GM21390 (cell line): ENCODE measurements at regions not wholly inside any gene's neighbourhood (a gene's known extent, or its start where the extent isn't known, plus 50 kb on each side); places are given as distances from the start of the nearest gene placed in this dataset.

Experiments used
- ATAC-seq: cut with Tn5 transposase; IDR thresholded peaks from one replicate; pipeline ENCODE4 v1.9.1; 2021; ENCODE audit not compliant: unreplicated experiment

DNA sequence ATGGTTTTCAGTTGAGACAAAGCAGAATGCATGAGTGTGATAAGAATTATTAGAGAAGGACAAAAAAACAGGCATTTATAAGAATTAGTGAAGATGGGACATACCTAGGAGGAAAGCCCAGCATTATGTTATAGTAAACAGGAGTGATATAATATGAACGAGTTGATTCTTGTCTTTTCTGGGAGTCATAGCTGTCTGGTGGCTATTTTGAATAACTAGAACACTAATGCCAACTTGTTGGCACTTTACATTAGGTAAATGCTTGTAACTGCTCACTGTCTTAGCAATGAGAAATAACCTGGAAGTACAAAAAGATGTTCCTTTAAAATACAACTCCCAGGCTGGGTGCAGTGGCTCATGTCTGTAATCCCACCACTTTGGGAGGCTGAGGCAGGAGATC lies 540.8 kb upstream of the SPHKAP start:
- ATAC-seq, result no peak

DNA sequence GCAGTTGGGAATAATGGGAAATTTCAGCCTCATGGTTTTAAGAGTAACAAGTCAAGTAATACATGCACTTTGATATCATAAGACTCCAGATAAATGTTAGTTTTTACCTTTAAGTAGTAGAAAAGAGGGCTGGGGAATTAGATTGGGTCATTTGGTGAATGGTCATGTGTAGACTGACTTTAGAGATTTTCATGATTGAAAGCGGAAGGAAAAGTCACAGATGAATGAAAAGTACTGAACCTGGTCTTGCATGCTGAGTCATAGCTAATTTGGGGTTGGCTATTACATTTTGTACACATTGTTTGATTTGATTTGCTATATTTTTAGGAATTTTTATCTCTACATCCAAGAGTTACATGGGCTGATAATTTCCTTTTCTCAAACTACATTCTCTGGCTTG lies 539.4 kb upstream of the SPHKAP start:
- ATAC-seq, result no peak

DNA sequence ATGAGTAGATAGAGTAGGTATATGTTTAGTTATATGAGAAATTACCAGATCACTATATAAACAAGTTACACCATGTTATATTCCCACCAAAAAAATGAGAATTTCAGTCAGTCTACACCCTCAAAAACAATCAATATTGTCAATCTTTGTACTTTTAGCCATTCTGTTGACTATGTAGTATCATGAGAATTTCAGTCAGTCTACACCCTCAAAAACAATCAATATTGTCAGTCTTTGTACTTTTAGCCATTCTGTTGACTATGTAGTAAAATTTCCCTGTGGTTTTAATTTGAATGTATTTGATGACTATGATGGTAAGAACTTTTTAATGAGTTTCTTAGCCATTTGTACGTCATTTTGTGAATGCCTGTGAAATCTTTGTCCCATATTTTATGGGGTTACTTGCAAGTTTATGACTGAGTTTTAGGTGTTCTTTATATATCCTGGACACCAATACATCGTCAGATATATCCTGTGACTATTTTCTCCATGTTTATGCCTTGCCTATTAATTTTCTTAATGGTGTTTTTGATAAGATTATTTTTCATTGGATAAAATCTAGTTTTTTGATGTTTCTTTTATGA lies 528.4 kb upstream of the SPHKAP start:
- ATAC-seq, result no peak

DNA sequence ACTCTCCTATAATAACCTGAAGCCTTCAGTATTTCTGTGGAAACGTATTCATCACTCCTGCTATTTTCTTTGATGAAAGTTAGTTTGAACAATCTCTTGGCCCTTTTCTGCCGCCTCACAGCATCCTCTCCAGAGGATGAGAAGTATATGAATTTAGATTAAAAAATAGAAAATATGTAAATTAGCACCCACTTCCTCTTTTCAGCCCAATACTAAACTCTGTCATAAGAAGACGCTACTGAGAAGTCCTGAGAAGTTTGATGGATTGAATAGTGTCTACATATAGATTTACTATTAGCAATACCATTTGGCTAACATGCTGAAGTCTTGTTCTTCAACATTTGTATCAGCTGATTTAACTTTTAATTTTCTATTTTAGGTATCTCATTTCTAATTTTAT lies 526.4 kb upstream of the SPHKAP start:
- ATAC-seq, result no peak

GRCh38 chr2:228705318-228705717 lies 523.8 kb upstream of the SPHKAP start:
- ATAC-seq, result no peak

DNA sequence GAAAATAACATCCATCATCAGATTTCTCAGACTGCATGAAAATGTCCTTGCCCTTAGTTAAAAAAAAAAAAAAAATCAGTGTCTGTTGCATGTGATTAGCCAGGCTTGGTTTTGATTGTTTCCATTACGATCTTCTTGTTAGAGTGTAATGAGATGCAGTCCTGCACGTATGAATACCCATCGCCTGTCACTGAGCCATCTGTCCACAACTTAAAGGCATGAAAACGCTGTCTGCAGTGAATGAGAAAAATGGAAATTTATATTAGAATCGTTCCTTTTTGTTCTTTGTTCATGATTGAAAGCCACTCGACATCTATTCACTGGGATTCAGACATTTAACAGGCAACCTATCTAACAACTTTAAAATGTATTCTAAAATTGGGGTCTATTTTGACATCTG lies 521.7 kb upstream of the SPHKAP start:
- no peak for ATAC-seq

GRCh38 chr2:228701506-228701905 lies 520.0 kb upstream of the SPHKAP start:
- no peak for ATAC-seq

DNA sequence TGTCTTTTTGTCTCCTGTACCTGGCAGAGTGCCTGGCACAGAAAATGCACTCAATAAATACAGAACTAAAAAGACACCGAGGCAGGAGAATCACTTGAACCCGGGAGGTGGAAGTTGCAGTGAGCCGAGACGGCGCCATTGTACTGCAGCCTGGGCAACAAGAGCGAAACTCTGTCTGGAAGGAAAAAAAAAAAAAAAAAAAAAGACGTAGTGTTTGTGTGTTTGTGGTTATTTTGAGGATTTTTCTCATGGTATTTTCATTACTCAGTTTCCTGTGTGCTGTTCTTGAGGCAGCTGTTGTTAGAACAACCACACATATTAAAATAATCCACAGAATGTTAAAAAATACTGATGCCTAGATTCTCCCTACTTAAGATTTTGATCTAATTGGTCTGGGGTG lies 519.2 kb upstream of the SPHKAP start:
- ATAC-seq, result no peak

GRCh38 chr2:228699888-228700287 lies 518.4 kb upstream of the SPHKAP start:
- ATAC-seq, result no peak

- no peak for ATAC-seq
Measured at GRCh38 chr2:228699400-228699799, 517.9 kb upstream of the SPHKAP start.

- ATAC-seq, result no peak
Measured at GRCh38 chr2:228698963-228699362, 517.5 kb upstream of the SPHKAP start.

- no peak for ATAC-seq
Measured at GRCh38 chr2:228697456-228697855, 516.0 kb upstream of the SPHKAP start.

GRCh38 chr2:228690681-228691080 lies 509.2 kb upstream of the SPHKAP start:
- no peak for ATAC-seq

DNA sequence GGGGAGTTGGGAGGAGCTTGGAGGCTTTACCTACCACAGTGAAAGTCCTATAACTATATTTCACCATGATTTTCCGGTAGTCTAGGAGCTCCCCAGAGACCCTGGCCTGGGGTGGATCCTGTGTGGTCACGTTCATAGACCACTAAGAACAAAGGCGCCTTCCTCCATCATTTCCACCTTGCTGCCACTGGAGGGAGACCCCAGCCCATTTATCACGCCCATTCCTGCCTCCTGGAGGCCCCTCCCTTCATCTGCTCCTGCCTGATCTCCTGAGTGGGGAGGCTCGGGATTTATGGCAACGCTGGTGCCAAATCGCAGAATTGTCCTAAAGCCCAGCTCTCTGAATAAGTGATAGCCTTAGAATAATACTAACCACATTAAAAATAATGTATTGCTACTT lies 507.6 kb upstream of the SPHKAP start:
- ATAC-seq, result no peak

DNA sequence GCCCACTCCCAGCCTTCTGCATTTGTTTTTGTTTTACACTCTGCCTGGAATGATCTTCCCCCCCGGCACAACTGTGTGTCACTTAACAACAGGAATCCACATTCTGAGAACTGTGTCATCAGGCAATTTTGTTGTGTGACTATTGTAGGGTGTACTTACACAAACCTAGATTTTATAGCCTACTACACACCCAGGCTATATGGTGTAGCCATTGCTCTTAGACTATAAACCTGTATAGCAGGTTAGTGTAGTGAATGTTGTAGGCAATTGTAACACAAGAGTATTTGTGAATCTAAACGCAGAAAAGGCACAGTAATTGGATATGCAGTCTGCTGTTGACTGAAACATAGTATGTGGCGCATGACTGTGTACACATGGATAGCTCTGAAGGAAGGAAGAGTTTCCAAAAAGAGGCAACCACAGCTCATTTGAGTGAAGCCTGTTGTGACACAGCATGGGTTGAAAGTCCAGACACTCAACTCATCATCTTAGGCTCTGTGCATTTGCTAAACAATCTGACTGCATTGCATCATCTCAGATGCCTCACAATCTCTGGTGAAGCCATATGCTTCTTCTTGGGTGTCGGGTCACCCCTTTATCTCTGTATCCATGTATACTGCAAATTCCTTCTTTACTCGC lies 506.6 kb upstream of the SPHKAP start:
- ATAC-seq, result no peak

- no peak for ATAC-seq
Measured at GRCh38 chr2:228681979-228682378, 500.5 kb upstream of the SPHKAP start.

- no peak for ATAC-seq
Measured at GRCh38 chr2:228681426-228681825, 499.9 kb upstream of the SPHKAP start.

GRCh38 chr2:228678110-228678509 lies 496.6 kb upstream of the SPHKAP start:
- ATAC-seq, result no peak

GRCh38 chr2:228675646-228676045 lies 494.2 kb upstream of the SPHKAP start:
- ATAC-seq, result no peak

- ATAC-seq, result no peak
Measured at GRCh38 chr2:228675091-228675490, 493.6 kb upstream of the SPHKAP start.

- no peak for ATAC-seq
Measured at GRCh38 chr2:228673876-228674554, 492.5 kb upstream of the SPHKAP start.

- no peak for ATAC-seq
Measured at GRCh38 chr2:228669690-228670089, 488.2 kb upstream of the SPHKAP start.

GRCh38 chr2:228665232-228665631 lies 483.7 kb upstream of the SPHKAP start:
- ATAC-seq, result no peak
